ENCODE measurements at regions not wholly inside any gene's neighbourhood (a gene's known extent, or its start where the extent isn't known, plus 50 kb on each side); places are given as distances from the start of the nearest gene placed in this dataset.

DNA sequence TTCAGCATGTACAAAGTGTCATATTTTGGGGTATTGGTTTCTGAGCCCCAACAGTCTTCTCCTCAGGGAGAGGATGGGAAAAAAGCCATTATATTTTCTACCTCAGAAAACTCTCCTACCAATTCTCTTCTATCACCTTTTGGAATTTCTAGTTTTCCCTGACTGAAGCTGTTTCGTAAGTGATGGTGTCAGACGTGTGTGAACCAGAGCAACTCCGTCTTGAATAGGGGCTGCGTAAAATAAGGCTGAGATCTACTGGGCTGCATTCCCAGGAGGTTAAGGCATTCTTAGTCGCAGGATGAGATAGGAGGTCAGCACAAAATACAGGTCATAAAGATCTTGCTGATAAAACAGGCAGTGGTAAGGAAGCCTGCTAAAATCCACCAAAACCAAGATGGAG is 197.3 kb upstream of the C9orf72 start:
- intact Hi-C loops (cut with DNase I): no loop called here
- H3K27ac ChIP-seq: no peak overlapping the region
- no peaks in the 10 kb centered on the region for H3K9me3 ChIP-seq
- 65 to 74% (median 72%) methylated on average over 5 of the region's 5 CpGs for WGBS, 3 donors
- H3K4me1 ChIP-seq (ENCODE audit: insufficient read depth): no peaks in the 10 kb centered on the region
- no peaks in the 10 kb centered on the region for H3K27me3 ChIP-seq
- no peak for DNase-seq
- no peak overlapping the region for H3K4me3 ChIP-seq
- TF ChIP-seq, protein P1, sequence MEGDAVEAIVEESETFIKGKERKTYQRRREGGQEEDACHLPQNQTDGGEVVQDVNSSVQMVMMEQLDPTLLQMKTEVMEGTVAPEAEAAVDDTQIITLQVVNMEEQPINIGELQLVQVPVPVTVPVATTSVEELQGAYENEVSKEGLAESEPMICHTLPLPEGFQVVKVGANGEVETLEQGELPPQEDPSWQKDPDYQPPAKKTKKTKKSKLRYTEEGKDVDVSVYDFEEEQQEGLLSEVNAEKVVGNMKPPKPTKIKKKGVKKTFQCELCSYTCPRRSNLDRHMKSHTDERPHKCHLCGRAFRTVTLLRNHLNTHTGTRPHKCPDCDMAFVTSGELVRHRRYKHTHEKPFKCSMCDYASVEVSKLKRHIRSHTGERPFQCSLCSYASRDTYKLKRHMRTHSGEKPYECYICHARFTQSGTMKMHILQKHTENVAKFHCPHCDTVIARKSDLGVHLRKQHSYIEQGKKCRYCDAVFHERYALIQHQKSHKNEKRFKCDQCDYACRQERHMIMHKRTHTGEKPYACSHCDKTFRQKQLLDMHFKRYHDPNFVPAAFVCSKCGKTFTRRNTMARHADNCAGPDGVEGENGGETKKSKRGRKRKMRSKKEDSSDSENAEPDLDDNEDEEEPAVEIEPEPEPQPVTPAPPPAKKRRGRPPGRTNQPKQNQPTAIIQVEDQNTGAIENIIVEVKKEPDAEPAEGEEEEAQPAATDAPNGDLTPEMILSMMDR (IDR thresholded peaks at IDR 0.05): no peak
- TF ChIP-seq POLR2A (IDR thresholded peaks at IDR 0.05) (no peak), EP300 (IDR thresholded peaks at IDR 0.05) (no peak)
- H3K36me3 ChIP-seq: no peaks in the 10 kb centered on the region

DNA sequence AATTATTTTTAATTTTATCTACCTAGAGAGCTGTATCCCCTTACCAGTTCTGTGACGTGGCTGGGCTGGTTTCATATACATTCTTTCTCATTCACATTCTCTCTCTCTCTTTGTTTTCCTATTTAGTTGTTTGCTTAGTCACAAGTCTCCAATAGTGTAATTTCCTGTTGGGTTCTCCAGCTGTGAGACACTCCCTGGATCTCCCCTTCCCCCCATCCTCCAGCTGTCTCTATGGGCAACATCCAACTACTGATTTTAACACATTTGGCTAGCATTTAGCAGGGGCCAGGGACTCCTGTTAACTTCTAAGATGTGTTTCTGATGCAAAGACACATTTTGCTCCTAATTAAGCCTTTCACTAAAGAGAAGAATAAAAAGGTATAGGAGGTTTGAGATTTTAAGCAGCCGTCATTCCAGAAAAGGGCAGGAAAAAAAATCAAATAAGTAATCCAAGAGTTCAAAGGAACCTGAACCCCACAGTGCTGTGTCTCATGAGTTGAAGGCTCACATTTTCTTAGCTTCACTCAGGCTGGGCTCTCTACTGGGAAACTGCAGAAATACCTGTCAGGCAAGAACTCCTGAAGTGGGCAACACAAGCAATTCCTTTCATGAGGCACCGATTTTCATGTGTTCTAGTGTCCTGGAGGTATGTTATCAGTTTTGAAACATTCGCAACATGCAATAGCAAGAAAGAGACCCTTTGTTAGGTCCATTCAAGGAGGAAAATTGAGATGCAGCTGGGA is 198.7 kb upstream of the C9orf72 start:
- H3K4me3 ChIP-seq: no peak overlapping the region
- no peaks in the 10 kb centered on the region for H3K36me3 ChIP-seq
- H3K27ac ChIP-seq: no peak overlapping the region
- no peaks in the 10 kb centered on the region for H3K4me1 ChIP-seq (ENCODE audit: insufficient read depth)
- no peak for DNase-seq
- TF ChIP-seq POLR2A (IDR thresholded peaks at IDR 0.05): no peak
- TF ChIP-seq EP300 (IDR thresholded peaks at IDR 0.05): no peak
- TF ChIP-seq, protein P1 (IDR thresholded peaks at IDR 0.05): no peak
- no peaks in the 10 kb centered on the region for H3K9me3 ChIP-seq
- intact Hi-C loops (cut with DNase I): no loop called here
- WGBS, 3 donors: 29 to 51% (median 37%) methylated on average over 4 of the region's 4 CpGs
- no peaks in the 10 kb centered on the region for H3K27me3 ChIP-seq

DNA sequence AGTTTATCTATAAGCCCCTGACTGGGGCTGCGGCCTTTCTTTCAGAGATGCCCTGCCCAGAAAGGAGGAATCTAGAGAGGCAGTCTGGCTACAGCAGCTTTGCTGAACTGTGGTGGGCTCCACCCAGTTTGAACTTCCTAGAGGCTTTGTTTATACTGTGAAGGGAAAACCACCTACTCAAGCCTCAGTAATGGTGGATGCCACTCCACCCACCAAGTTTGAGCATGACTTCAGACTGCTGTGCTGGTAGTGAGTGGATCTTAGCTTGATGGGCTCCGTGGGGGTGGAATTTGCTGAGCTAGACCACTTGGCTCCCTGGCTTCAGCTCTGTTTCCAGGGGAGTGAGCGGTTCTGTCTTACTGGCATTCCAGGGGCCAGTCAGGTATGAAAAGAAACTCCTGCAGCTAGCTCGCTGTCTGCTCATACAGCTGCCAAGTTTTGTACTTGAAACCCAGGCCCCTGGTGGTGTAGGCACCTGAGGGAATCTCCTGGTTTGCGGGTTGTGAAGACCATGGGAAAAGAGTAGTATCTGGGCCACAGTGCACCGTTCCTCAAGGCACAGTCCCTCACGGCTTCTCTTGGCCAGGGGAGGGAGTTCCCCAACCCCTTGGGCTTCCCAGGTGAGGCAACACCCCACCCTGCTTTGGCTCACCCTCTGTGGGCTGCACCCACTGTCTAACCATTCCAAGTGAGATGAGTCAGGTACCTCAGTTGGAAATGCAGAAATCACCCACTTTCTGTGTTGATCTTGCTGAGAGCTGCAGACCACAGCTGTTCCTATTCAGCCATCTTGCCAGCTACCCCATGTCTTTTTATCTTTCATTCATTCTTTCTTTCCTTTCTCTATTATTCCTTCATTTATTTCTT is 211.8 kb upstream of the C9orf72 start:
- no peak overlapping the region for H3K4me3 ChIP-seq
- WGBS, 3 donors: 65 to 68% (median 68%) methylated on average over 7 of the region's 7 CpGs
- H3K27me3 ChIP-seq: no peaks in the 10 kb centered on the region
- TF ChIP-seq POLR2A (IDR thresholded peaks at IDR 0.05): no peak
- TF ChIP-seq, protein P1 (IDR thresholded peaks at IDR 0.05): no peak
- no peak for TF ChIP-seq EP300 (IDR thresholded peaks at IDR 0.05)
- H3K9me3 ChIP-seq: no peaks in the 10 kb centered on the region
- intact Hi-C loops (cut with DNase I): no loop called here
- no peaks in the 10 kb centered on the region for H3K4me1 ChIP-seq (ENCODE audit: insufficient read depth)
- no peaks in the 10 kb centered on the region for H3K36me3 ChIP-seq
- DNase-seq: no peak
- no peak overlapping the region for H3K27ac ChIP-seq

DNA sequence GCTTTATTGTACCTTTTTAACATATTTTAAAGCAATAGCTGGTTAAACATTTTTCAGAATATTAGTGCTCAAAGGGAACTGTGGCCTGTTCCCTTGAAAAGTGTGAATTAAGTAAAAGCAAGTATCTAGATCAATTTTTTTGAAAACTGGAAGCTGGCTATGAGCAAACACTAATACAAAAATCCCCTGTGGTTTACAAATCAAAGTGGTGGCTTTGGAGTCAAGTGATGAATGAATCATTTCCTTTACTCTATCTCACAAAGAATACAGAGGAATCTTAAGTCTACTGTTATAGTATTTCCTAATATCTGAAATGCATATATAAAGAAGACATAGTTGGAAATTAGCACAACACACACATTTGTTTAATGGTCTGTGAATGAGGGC is 212.4 kb upstream of the C9orf72 start:
- no peak for DNase-seq
- no peak overlapping the region for H3K4me3 ChIP-seq
- no peaks in the 10 kb centered on the region for H3K36me3 ChIP-seq
- TF ChIP-seq, protein P1 (IDR thresholded peaks at IDR 0.05): no peak
- TF ChIP-seq POLR2A (IDR thresholded peaks at IDR 0.05) (no peak), EP300 (IDR thresholded peaks at IDR 0.05) (no peak)
- no peaks in the 10 kb centered on the region for H3K4me1 ChIP-seq (ENCODE audit: insufficient read depth)
- no peaks in the 10 kb centered on the region for H3K9me3 ChIP-seq
- H3K27ac ChIP-seq: no peak overlapping the region
- intact Hi-C loops (cut with DNase I): no loop called here
- H3K27me3 ChIP-seq: no peaks in the 10 kb centered on the region

All from ovary (tissue), 7 donors.